HEK293 (cell line): ENCODE measurements at regions not wholly inside any gene's neighbourhood (a gene's known extent, or its start where the extent isn't known, plus 50 kb on each side); places are given as distances from the start of the nearest gene placed in this dataset.

ENCODE experiments used
- CTCF ChIP-seq: fragments of 450-650 bp; formaldehyde crosslinking; IDR thresholded peaks from 2 replicates; pipeline ENCODE4 v1.5.1; 2016; ENCODE audit warnings: missing biosample characterization, missing genetic modification characterization
- GLIS1 ChIP-seq: fragments of 450-650 bp; formaldehyde crosslinking; IDR thresholded peaks from 2 replicates; pipeline ENCODE4 v1.5.1; 2016; ENCODE audit warnings: missing biosample characterization, missing genetic modification characterization
- PRDM10 ChIP-seq: fragments of 450-650 bp; formaldehyde crosslinking; IDR thresholded peaks from 2 replicates; pipeline ENCODE4 v1.5.1; 2016; ENCODE audit warnings: missing biosample characterization, missing genetic modification characterization
- YY1 ChIP-seq: fragments of 450-650 bp; formaldehyde crosslinking; IDR thresholded peaks from 2 replicates; pipeline ENCODE4 v1.5.1; 2018; ENCODE audit warnings: missing biosample characterization, missing genetic modification characterization
- ZFHX2 ChIP-seq: fragments of 450-650 bp; formaldehyde crosslinking; conservative IDR thresholded peaks from 2 replicates; pipeline ENCODE4 v1.5.1; 2016; ENCODE audit warnings: missing biosample characterization, missing genetic modification characterization
- ZNF155 ChIP-seq: fragments of 450-650 bp; formaldehyde crosslinking; IDR thresholded peaks from 2 replicates; pipeline ENCODE4 v1.5.1; 2016; ENCODE audit warnings: missing biosample characterization, missing genetic modification characterization

- TF ChIP-seq ZFHX2 (tag by site-specific recombination) (no peak), PRDM10 (tag by site-specific recombination) (no peak), YY1 (tag by site-specific recombination) (no peak), GLIS1 (tag by site-specific recombination) (no peak), CTCF (tag by site-specific recombination) (no peak), ZNF155 (tag by site-specific recombination) (no peak)
These were observed 669.8 kb upstream of the PCDH15 start for GRCh38 chr10:55470840-55471239.
